SW 1271 (cell line): ENCODE measurements at regions not wholly inside any gene's neighbourhood (a gene's known extent, or its start where the extent isn't known, plus 50 kb on each side); places are given as distances from the start of the nearest gene placed in this dataset.

Source experiments
- DNase-seq, 2 experiments: peaks; one replicate each; lab custom pipeline; 2025; lab: John Stamatoyannopoulos, UW

GRCh38 chr14:38847161-38847560 lies 255.9 kb downstream of the SEC23A start:
- DNase-seq = no peak

DNA sequence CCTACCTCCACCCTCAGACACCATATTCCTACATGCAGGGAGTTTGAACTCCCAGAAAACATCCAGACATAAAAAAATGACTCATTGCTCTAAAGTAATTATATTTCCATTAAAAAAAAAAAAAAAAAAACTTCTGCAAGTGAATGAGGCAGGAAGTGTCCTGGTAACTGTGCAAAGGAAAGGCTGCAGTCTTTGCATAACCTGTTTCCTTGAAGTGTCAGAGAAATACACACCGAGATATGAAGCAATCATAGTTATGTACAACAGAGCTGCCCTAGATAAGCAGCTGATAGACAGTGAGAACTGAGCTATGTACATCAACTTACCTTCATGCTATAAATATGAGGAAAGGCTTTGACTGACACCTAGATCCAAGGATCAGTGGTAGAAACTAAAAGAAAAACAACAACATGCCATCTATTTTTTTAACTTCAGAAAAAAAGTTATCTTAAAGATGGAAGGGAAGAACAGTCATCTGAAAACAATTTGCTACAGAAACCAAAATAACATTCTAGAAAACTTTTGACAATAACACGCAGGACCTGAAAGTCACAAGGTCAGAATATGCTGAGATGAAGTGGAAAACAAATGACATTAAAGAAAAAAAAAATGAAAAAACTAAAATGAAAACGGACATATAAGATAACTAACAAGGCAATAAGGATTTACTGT lies 263.2 kb downstream of the SEC23A start:
- DNase-seq = peak; percentile 6 to 56

GRCh38 chr14:38838979-38839323 lies 264.1 kb downstream of the SEC23A start:
- no peak for DNase-seq

DNA sequence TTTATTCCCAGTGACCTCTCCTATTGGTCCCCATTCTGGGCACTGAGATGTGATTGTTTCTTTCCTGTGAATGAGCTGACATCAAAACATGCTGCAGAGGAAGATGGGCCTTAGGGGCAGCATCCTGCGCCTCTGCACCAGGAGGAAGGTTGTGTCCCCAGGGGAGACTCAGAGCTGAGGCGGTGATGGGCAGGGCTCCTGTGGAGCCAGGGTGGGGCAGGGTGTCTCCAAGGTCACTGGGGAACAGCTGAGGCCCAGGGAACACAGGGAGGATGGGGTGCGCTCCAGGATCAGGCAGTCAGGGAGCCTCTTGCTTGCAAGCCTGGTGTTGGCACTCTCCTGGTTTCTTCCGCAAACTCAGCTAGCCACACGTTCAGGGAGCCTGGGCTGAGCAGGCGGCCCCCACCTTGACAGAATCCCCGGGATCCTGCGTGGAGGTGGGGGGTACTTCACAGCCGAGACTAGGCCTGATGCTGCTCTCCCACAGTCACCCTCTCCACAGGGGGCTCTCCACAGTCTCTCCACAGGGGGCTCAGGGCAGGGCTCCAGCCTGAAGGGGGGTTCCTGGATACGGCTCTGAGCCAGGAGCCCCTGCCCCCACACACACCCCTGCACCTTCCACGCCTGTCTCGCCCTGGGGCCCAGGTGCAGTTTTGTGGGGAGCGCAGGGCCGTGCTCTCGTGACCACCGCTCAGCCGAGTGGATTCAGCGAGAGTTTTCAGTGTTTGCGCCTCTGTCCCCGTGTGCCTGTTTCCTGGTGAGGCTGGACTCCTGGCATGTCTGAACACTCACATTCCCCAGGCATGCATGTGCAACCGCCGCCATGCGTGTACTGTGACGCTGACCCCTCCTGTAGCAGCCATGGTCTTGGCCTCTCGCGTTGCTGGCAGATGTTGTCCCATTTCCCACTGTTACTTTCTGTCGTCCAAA lies 264.7 kb downstream of the SEC23A start:
- DNase-seq = no peak

GRCh38 chr14:38837343-38838048 lies 265.5 kb downstream of the SEC23A start:
- DNase-seq = no peak

- DNase-seq = no peak
These were observed 266.5 kb downstream of the SEC23A start for GRCh38 chr14:38836539-38836938.

DNA sequence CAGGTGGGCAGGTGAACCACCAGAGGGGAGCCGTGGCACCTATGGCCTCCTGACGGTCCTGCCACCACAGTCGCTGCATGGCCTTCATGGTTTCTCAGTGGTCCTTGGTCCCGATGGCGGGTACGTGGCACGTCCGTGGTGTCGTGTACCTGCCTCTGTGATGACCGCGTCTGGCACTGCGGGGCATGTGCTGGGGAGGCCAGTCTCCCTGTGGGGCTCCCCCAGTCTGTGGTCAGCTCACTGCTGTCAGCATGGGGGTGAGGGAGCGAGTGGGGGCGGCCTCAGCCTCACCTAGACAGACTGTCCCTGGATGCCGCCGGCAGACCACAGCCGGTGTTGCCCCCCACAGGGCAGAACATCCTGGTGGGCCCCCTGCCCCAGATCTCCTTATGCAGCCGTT lies 267.2 kb downstream of the SEC23A start:
- no peak for DNase-seq

- DNase-seq = no peak
These were observed 274.7 kb downstream of the SEC23A start for GRCh38 chr14:38828183-38828827.

- DNase-seq = no peak
These were observed 278.3 kb downstream of the SEC23A start for GRCh38 chr14:38824706-38825105.

GRCh38 chr14:38818555-38818954 lies 284.5 kb downstream of the SEC23A start:
- no peak for DNase-seq

GRCh38 chr14:38808734-38809455 lies 294.1 kb downstream of the SEC23A start:
- DNase-seq = no peak

DNA sequence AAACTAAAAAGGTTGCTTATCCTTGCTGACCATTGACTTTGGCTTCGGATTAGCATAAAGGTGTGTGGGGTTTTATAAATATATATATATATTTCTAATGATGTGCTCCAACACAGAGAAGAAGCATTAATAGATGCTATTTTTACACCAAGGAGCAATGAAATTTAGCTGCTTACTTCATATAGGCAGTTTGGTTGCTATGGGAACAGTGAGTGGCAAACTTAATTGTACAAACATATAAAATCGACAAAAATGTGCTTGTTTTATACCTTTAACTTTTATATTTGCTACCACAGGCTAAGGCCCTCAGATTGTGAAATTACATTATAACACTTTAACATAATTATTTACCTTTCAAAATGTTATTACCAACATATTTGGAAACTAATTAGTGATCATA lies 303.4 kb downstream of the SEC23A start:
- no peak for DNase-seq

- DNase-seq = no peak
These were observed 308.4 kb downstream of the SEC23A start for GRCh38 chr14:38794677-38795076.

GRCh38 chr14:38791862-38792261 lies 311.2 kb downstream of the SEC23A start:
- DNase-seq = no peak

- no peak for DNase-seq
These were observed 312.1 kb downstream of the SEC23A start for GRCh38 chr14:38790916-38791315.

- DNase-seq = no peak
These were observed 313.2 kb downstream of the SEC23A start for GRCh38 chr14:38789805-38790204.

DNA sequence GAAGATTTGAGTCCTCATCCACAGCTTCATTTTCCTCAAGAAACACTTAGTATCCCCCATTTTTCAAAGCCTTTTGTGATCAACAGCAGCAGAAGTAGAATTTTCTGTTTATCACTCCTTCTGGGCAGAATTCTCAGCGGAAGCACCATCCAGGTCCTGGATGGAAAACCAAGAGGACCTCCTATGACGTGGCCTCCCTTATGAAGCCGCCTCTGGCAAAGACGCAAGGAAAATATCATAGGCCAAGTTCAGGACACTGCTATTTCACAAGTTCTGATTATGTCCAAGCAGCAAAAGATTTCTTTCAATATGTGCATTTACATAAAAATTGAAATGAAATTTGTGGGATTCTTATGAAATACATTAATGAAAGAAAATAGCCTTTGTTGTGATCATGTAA lies 315.0 kb downstream of the SEC23A start:
- no peak for DNase-seq

DNA sequence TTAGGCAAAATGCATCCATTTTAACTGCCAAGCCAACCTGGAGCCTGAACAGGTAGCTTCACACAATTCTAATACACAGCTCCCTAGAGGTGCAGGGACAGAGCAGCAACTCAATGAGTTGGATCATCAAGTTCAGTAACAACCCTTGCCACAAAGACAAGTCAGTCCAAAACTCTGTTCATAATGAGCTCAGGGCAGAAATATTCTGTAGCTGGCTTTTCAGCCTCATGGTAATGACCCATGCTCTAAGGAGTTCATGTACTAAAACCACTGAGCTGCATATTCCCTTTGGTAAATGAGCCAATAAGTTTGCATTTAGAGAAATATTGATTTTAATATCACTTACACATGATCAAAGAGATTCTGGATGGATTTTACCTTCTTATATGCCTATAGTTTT lies 316.1 kb downstream of the SEC23A start:
- no peak for DNase-seq

DNA sequence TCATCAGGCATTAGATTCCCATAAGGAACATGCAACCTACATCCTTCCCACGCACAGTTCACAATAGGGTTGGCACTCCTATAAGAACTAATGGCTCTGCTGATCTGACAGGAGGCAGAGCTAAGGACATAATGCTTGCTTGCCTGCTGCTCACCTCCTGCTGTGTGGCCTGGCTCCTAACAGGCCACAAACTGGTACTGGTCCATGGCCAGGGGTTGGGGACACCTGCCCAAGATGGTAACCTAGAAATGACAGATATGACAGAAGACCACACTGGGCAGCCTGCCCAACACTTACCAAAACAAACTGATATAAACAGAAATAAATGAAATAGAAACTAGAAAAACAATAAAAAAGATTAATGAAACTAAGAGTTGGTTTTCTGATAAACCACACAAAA lies 325.6 kb downstream of the SEC23A start:
- DNase-seq = no peak

DNA sequence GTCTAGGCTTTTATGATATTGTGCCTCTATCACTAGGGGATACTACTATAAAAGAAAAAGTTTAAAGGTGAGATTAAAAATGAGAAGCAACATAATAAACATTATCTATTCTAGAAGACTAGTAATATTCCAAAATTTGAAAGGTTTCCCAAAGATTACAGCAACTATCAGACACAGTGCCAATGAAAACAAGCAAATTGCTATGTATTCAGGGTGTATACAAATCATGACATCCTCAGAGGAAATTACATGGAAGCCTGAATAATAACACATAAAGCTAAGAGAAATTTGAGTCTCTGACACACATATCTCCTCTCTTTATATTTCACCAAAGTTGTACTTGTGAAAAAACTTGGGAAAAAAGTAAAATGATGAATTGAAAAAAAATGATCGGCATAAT lies 327.0 kb downstream of the SEC23A start:
- no peak for DNase-seq

DNA sequence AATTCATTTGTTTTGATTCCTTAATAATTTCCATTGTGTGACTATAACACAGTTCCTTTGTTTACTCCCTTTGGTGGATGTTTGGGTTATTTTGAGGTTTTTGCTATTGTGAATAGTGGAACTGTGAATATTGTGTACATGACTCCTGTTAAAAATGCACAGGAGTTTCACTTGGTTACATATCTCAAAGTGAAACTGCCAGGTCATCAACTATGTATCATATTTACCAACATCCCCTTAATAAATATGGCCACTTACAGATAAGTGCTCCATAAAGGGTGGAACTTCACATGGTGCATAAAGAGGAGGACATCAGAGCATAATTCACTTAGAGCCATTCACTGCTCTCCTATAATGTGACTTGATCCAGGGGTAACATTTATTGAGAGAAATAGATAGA lies 328.9 kb downstream of the SEC23A start:
- no peak for DNase-seq

DNA sequence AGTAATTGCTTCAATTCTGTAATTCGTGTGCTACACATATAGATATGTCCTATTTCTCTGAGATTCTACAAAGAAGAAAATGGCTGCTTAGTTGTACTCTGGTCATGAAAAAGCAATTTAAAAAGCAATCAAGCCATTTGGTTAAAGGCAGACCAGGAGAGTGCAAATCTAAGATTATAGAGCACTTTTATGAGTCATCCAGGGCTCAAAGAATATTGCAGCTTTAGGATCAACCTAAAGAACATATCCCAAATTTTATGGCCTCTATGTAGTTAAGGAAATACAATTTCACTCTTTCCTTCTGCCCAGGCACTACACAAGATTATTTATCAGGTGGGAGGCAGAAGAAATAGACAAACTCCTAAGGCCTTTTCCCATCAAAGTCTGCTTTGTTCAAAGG lies 332.8 kb downstream of the SEC23A start:
- no peak for DNase-seq
